T47D (cell line): ENCODE measurements at regions not wholly inside any gene's neighbourhood (a gene's known extent, or its start where the extent isn't known, plus 50 kb on each side); places are given as distances from the start of the nearest gene placed in this dataset.
A peak's percentile ranks its signal among the peaks of the same experiment; 100 is the strongest.
"Not testable (repeated sequence)": the region's sequence is repeated elsewhere in the genome, so short reads cannot be mapped to it uniquely, and the experiment has no call there.

Source experiments
- DNase-seq, 2 experiments: peaks; one replicate each; pipeline versions ENCODE4 v3.0.0 to v3.0.0-alpha.2; 2011 to 2012; ENCODE audit warnings: low read depth in 1 of 2, low spot score in 1 of 2
- JUND ChIP-seq: IDR thresholded peaks from 2 replicates; pipeline ENCODE4 v1.6.1; 2012; ENCODE audit warnings: low read depth
- in situ Hi-C: cut with HindIII; loops from 2 replicates; pipeline ENCODE4 v1.10.0; 2016; ENCODE audit warnings: low sequenced_read_pairs, low pct_unique_long_range_greater_than_20kb

DNA sequence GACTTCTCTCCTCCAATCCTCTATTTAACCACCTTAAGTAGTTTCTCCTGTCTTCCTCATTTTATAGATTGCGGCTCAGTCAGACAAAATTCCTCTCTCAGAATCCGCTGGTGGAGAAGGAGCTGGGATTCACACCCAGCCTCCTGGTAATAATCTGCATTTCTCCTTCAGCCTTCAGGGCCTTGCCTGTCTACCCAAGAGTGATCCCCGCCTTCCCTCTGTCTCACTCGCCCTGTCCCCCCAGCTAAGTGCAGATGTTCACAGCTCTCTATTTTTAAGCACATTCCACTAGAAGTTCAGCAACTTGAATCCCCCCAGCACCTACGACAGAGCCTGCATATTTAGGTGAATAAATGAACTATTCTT lies 212.5 kb upstream of the HAAO start:
- in situ Hi-C loops, result no loop called here
- TF ChIP-seq JUND, result no peak
- DNase-seq, result no peak

DNA sequence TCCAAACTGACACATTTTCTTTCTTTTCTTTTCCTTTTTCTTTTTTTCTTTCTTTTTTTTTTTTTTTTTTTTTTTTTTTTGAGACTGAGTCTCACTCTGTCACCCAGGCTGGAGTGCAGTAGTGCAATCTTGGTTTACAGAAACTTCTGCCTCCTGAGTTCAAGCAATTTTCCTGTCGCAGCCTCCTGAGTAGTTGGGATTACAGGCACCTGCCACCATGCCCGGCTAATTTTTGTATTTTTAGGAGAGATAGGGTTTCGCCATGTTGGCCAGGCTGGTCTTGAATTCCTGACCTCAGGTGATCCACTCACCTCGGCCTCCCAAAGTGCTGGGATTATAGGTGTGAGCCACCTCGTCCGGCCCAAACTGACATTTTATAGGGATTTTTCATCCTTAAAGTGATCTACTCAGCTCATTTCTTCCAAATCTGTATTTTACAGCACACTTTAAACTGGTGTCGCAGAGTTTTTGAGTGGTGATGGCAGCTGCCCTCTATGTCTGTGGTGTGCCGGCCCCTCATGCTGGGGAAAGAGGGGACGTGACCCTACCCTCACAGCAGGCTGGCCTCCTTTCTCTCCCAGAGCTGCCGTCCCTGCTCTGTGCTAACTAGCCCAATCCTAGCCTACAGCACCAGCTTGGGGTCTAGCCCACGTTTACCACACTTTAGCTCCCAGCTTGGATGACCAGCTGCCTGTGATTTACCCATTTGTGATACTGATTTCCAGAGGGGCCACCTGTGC lies 211.9 kb upstream of the HAAO start:
- DNase-seq, in situ Hi-C loops: not testable (repeated sequence)

DNA sequence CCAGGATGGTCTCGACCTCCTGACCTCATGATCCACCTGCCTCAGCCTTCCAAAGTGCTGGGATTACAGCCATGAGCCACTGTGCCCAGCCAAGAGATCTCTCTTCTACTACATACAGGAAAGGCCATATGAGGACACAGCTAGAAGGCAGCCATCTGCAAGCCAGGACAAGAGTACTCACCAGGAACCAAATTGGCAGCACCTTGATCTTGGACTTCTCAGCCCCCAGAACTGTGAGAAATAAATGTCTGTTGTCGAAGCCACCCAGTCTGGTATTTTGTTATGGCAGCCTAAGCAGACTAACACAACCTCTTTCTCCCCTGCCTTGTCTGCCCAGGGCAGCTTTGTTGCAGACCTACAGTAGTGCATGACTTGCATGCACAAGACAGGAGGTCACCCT lies 211.3 kb upstream of the HAAO start:
- DNase-seq, result no peak
- TF ChIP-seq JUND, result no peak
- in situ Hi-C loops, result no loop called here

DNA sequence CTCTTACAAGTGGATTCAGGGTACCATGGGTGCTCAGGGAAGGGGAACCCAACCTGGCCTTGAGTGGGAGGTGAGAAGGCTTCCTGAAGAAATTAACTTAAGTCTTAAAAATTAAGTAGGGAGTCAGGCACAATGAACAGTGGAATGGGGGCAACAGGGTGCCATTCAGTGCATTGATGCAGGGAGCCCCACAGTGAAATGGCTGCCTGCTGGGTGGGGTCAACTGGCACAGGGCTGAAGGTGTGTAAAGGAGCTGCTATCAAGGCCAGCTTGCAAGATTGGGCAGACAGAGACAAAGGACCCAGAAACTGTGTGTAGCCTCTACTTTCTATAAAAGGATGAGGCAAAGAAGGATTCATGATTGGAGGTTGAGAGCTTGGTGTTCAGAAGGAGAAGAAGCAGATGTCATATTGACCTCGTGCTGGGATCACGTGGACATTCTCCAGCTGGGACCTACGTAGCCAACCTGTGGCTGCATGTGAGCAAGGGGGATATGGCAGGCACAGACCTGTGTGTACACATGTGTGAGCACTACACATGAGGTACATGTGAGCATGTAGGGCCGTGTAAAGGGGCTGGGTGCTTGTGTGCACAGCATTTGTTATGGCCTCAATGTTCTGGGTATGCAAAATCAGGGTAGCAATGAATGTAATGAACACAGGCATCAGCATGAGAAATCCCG lies 209.5 kb upstream of the HAAO start:
- DNase-seq, result no peak
- TF ChIP-seq JUND, result no peak
- in situ Hi-C loops, result no loop called here

DNA sequence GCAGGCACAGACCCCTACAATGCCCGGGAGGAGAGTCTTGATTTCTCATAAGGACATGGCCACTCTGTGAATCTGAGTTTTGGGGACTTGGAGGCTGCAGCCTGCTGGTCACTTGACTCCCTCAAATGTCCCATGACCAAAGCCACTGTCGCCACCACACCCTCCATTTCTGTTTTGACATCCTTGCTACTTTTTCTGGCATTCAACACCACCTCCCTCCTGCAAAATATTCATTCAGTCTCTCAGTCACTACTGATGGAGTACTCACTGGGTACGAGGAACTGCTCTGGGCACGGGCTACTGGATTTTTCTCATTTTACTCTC lies 208.6 kb upstream of the HAAO start:
- no peak for TF ChIP-seq JUND
- in situ Hi-C loops, result no loop called here
- no peak for DNase-seq

DNA sequence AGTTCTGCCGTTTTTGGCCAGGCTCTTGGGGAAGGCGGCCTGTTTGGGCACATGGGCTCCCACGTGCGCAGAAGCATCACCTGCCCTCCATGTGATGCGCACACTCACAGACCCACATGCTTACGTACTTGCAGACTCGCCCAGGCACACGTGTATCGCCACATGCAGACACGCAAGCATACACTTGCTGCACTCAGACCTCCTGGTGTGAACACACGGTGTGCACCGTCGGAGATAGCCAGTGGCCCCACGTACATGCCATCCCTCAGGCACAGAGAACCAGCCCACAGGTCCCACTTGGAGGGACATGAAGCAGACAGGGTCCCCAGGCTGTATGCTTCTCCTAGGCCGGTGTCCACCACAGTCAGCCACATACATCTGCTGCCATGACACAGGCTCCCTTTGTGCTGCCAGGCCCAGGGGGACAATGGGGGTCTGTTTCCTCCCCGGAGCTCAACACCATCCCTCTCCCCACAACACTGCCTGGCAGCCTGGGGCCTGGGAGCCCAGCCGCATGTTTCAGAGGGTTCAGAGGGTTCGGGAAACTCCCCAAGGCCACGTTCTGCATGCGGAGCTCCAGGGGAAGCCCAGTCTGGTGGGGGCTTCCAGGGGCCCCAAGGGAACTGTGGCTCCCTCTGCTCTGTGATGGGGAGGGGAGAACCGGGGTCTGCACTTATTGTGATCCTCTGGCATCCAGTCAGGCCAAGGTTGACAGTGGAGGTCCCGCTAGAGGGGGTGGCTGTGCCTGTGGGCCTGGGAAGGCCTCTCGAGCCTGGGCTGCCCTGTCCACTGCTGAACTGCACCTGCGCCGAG lies 208.1 kb upstream of the HAAO start:
- in situ Hi-C loops, result no loop called here
- no peak for DNase-seq
- TF ChIP-seq JUND, result no peak

DNA sequence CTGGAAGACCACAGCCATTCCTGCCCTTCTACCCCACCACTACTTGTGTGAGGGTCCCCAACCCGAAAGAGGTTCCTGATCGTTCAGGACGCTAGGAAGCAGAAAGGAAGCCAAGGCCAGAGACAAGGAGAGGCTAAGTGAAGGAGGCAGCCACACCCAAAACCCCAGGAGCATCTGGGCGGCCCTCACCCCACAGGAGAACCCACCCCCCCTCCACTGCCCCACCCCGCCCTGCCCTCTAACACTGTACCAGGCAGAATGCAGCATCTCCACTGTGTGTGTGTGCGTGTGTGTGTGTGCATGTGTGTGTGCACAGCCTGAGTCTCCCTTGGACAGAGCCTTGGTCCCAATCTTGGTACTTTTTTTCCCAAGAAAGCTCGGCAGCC lies 207.5 kb upstream of the HAAO start:
- in situ Hi-C loops, result no loop called here
- TF ChIP-seq JUND, result no peak
- no peak for DNase-seq

DNA sequence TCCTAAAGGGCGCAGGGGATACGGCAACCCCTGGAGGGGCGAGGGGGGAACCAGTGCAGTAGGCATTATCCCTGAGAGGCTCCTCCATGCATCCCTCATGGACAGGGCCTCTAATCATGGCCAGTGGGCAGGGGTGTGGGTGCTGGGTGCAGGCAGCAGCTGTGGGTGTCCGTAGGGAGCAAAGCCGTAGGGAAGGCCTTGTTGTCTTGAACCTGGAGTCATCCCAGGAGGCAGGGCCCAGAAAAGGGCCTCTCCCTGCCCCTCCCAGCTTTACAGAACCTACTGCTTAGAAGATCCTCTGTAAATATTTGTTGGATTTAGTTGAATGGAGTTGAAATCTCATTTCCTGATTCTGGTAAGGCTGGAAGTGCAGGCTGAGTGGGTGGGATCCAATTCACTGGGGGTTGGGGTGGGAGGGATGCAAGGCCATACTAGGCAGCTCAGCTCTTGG lies 207.0 kb upstream of the HAAO start:
- DNase-seq, result peak in 1 of 2 experiments; percentile 36
- in situ Hi-C loops, result no loop called here
- no peak for TF ChIP-seq JUND

DNA sequence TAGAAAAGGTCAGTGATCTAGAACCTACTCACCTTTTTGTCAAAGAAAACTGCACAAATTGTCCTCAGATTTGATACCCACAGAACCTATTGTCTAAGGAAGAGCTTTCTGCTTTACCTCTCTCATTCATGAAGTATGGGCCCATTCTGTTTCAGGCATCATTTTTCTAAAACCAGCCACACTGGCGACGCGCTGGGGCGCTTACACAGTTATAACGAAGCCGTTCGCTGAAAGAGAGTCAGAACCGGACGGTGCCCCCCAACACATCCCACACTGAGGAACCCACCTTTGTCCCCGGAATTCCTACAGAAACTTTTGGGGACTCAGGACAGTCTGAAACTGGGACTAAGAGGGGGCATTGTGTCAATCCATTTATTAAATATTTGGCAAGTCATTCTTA lies 206.3 kb upstream of the HAAO start:
- no peak for TF ChIP-seq JUND
- in situ Hi-C loops, result no loop called here
- no peak for DNase-seq

DNA sequence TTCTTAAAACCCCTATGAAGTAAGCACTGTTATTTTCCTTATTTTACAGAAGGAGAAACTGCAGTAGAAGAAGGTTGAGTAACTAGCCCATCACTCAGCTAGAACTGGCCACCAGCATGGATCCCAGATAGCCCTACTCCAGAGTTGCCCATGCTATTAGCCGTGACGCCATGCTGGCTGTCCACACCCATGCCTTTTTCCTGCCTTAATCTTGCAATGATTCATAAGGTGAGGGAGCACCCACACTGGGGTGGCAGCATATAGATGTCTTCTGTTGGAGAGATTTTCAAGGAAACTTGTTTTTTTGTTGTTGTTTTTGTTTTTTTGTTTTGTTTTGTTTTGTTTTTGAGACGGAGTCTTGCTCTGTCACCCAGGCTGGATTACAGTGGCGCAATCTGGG lies 204.1 kb upstream of the HAAO start:
- no peak for TF ChIP-seq JUND
- DNase-seq, result no peak
- in situ Hi-C loops, result no loop called here

DNA sequence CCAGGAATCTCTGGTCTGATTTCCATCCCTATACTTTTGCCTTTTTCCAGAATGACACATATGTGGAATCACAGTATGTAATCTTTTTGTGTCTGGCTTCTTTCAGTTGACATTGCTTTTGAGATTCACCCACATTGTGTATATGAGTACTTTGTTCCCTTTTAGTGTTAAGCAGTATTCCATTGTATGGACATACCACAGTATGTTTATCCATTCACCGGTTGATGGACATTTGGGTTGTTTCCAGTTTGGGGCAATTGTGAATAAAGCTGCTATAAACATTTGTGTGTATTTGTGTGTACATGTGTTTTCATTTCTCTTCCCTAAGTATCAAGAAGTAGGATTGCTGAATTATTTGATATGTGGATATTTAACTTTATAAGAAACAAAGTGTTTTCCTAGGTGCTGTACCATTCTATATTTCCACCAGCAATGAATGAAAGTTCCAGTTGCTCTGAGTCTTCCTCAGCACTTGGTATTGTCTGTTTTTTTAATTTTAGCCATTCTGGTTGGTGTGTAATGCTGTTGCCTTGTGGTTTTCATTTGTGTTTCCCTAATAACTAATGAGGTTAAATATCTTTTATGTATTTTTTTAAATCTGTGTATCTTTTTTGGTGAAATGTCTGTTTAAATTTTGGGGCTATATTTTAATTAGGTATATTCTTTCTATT lies 203.5 kb upstream of the HAAO start:
- TF ChIP-seq JUND, result no peak
- in situ Hi-C loops, result no loop called here
- DNase-seq, result no peak

DNA sequence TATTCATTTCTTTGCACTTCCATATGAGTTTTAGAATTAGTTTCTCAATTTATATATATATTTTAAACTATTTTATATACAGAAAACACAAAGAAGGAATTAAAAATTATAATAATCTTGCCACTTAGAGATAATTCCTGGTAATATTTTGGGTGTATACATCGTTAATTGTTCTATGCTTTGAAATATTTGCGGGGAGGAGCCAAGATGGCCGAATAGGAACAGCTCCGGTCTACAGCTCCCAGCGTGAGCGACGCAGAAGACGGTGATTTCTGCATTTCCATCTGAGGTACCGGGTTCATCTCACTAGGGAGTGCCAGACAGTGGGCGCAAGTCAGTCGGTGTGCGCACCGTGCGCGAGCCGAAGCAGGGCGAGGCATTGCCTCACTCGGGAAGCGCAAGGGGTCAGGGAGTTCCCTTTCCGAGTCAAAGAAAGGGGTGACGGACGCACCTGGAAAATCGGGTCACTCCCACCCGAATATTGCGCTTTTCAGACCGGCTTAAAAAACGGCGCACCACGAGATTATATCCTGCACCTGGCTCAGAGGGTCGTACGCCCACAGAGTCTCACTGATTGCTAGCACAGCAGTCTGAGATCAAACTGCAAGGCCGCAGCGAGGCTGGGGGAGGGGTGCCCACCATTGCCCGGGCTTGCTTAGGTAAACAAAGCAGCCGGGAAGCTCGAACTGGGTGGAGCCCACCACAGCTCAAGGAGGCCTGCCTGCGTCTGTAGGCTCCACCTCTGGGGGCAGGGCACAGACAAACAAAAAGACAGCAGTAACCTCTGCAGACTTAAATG lies 197.1 kb upstream of the HAAO start:
- in situ Hi-C loops, DNase-seq: not testable (repeated sequence)

DNA sequence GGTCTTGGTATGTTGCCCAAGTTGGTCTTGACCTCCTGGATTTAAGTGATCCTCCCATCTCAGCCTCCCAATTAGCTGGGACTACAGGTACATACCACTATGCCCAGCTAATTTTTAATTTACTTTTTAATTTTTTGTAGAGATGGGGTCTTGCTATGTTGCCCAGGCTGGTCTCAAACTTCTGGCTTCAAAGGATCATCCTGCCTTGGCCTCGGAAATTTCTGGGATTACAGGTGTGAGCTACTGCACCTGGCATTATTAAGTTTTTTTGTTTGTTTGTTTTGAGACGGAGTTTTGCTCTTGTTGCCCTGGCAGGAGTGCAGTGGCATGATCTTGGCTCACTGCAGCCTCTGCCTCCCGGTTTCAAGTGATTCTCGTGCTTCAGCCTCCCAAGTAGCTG lies 195.7 kb upstream of the HAAO start:
- in situ Hi-C loops, DNase-seq: not testable (repeated sequence)
